ENCODE measurements at regions not wholly inside any gene's neighbourhood (a gene's known extent, or its start where the extent isn't known, plus 50 kb on each side); places are given as distances from the start of the nearest gene placed in this dataset.

- H3K9me3 Mint-ChIP-seq, result no peaks in the 10 kb centered on the region
- H3K36me3 Mint-ChIP-seq (ENCODE audit: low read depth), result no peaks in the 10 kb centered on the region
- no peak for DNase-seq
- H3K27ac Mint-ChIP-seq, result no peak overlapping the region
- H3K4me1 Mint-ChIP-seq (ENCODE audit: low read depth), result no peaks in the 10 kb centered on the region
- no peak overlapping the region for H3K4me3 Mint-ChIP-seq
- peaks cover 12% of the 10 kb centered on the region for H3K27me3 Mint-ChIP-seq
Observed at GRCh38 chr2:106607371-106607770, 120.2 kb downstream of the CD8B2 start.

GRCh38 chr2:106609780-106610179 is 122.6 kb downstream of the CD8B2 start:
- Mint-ChIP-seq H3K4me3 (no peak overlapping the region), H3K36me3 (ENCODE audit: low read depth) (no peaks in the 10 kb centered on the region), H3K27ac (no peak overlapping the region), H3K27me3 (peaks cover 7% of the 10 kb centered on the region), H3K9me3 (no peaks in the 10 kb centered on the region), H3K4me1 (ENCODE audit: low read depth) (no peaks in the 10 kb centered on the region)
- no peak for DNase-seq

- Mint-ChIP-seq H3K36me3 (ENCODE audit: low read depth) (no peaks in the 10 kb centered on the region), H3K27ac (no peak overlapping the region), H3K4me1 (ENCODE audit: low read depth) (no peaks in the 10 kb centered on the region), H3K9me3 (no peaks in the 10 kb centered on the region), H3K27me3 (peaks cover 12% of the 10 kb centered on the region), H3K4me3 (no peak overlapping the region)
- DNase-seq, result no peak
Observed at GRCh38 chr2:106614511-106615291, 127.5 kb downstream of the CD8B2 start.

GRCh38 chr2:106618614-106619013 is 131.4 kb downstream of the CD8B2 start:
- no peaks in the 10 kb centered on the region for H3K9me3 Mint-ChIP-seq
- H3K36me3 Mint-ChIP-seq (ENCODE audit: low read depth), result no peaks in the 10 kb centered on the region
- DNase-seq, result no peak
- no peaks in the 10 kb centered on the region for H3K4me1 Mint-ChIP-seq (ENCODE audit: low read depth)
- no peak overlapping the region for H3K27ac Mint-ChIP-seq
- no peak overlapping the region for H3K4me3 Mint-ChIP-seq
- H3K27me3 Mint-ChIP-seq, result peaks cover 10% of the 10 kb centered on the region

GRCh38 chr2:106623456-106623855 is 136.3 kb downstream of the CD8B2 start:
- Mint-ChIP-seq H3K4me1 (ENCODE audit: low read depth) (no peaks in the 10 kb centered on the region), H3K27me3 (peaks cover 33% of the 10 kb centered on the region), H3K4me3 (no peak overlapping the region)

GRCh38 chr2:106624787-106625380 is 137.7 kb downstream of the CD8B2 start:
- Mint-ChIP-seq H3K4me1 (ENCODE audit: low read depth) (no peaks in the 10 kb centered on the region), H3K4me3 (no peak overlapping the region), H3K9me3 (peaks cover 13% of the 10 kb centered on the region), H3K36me3 (ENCODE audit: low read depth) (no peaks in the 10 kb centered on the region), H3K27ac (no peak overlapping the region), H3K27me3 (peaks cover 36% of the 10 kb centered on the region)
- DNase-seq, result no peak

More at GRCh38 chr2:106623456-106623855, 136.3 kb downstream of the CD8B2 start:
- no peaks in the 10 kb centered on the region for H3K36me3 Mint-ChIP-seq (ENCODE audit: low read depth)
- no peak overlapping the region for H3K27ac Mint-ChIP-seq
- H3K9me3 Mint-ChIP-seq, result peaks cover 7% of the 10 kb centered on the region
- no peak for DNase-seq

GRCh38 chr2:106628377-106628776 is 141.2 kb downstream of the CD8B2 start:
- H3K36me3 Mint-ChIP-seq (ENCODE audit: low read depth), result no peaks in the 10 kb centered on the region
- no peak overlapping the region for H3K27ac Mint-ChIP-seq
- peaks cover 40% of the 10 kb centered on the region for H3K27me3 Mint-ChIP-seq
- H3K9me3 Mint-ChIP-seq, result peaks cover 13% of the 10 kb centered on the region
- no peak overlapping the region for H3K4me3 Mint-ChIP-seq
- H3K4me1 Mint-ChIP-seq (ENCODE audit: low read depth), result no peaks in the 10 kb centered on the region
- no peak for DNase-seq

- H3K27ac Mint-ChIP-seq, result no peak overlapping the region
- no peaks in the 10 kb centered on the region for H3K36me3 Mint-ChIP-seq (ENCODE audit: low read depth)
- no peak overlapping the region for H3K4me3 Mint-ChIP-seq
- H3K27me3 Mint-ChIP-seq, result peaks cover 29% of the 10 kb centered on the region
- no peak for DNase-seq
- no peaks in the 10 kb centered on the region for H3K4me1 Mint-ChIP-seq (ENCODE audit: low read depth)
- H3K9me3 Mint-ChIP-seq, result peaks cover 13% of the 10 kb centered on the region
Observed at GRCh38 chr2:106629981-106630380, 142.8 kb downstream of the CD8B2 start.

- DNase-seq, result no peak
- no peaks in the 10 kb centered on the region for H3K36me3 Mint-ChIP-seq (ENCODE audit: low read depth)
- H3K27ac Mint-ChIP-seq, result no peak overlapping the region
- no peaks in the 10 kb centered on the region for H3K4me1 Mint-ChIP-seq (ENCODE audit: low read depth)
- peaks cover 21% of the 10 kb centered on the region for H3K27me3 Mint-ChIP-seq
- H3K9me3 Mint-ChIP-seq, result peaks cover 13% of the 10 kb centered on the region
- H3K4me3 Mint-ChIP-seq, result no peak overlapping the region
Observed at GRCh38 chr2:106631281-106631680, 144.1 kb downstream of the CD8B2 start.

- Mint-ChIP-seq H3K27me3 (peaks cover 4% of the 10 kb centered on the region), H3K27ac (no peak overlapping the region), H3K9me3 (no peaks in the 10 kb centered on the region), H3K4me3 (no peak overlapping the region), H3K36me3 (ENCODE audit: low read depth) (no peaks in the 10 kb centered on the region), H3K4me1 (ENCODE audit: low read depth) (no peaks in the 10 kb centered on the region)
- no peak for DNase-seq
Observed at GRCh38 chr2:106638043-106638442, 150.9 kb downstream of the CD8B2 start.

GRCh38 chr2:106638580-106638979 is 151.4 kb downstream of the CD8B2 start:
- Mint-ChIP-seq H3K4me3 (no peak overlapping the region), H3K27me3 (no peaks in the 10 kb centered on the region), H3K36me3 (ENCODE audit: low read depth) (no peaks in the 10 kb centered on the region), H3K27ac (no peak overlapping the region), H3K9me3 (no peaks in the 10 kb centered on the region), H3K4me1 (ENCODE audit: low read depth) (no peaks in the 10 kb centered on the region)
- DNase-seq, result no peak

GRCh38 chr2:106642679-106643078 is 155.5 kb downstream of the CD8B2 start:
- no peaks in the 10 kb centered on the region for H3K4me1 Mint-ChIP-seq (ENCODE audit: low read depth)
- H3K9me3 Mint-ChIP-seq, result no peaks in the 10 kb centered on the region
- H3K36me3 Mint-ChIP-seq (ENCODE audit: low read depth), result no peaks in the 10 kb centered on the region
- H3K27ac Mint-ChIP-seq, result no peak overlapping the region
- no peaks in the 10 kb centered on the region for H3K27me3 Mint-ChIP-seq
- DNase-seq, result no peak
- H3K4me3 Mint-ChIP-seq, result no peak overlapping the region

- H3K9me3 Mint-ChIP-seq, result no peaks in the 10 kb centered on the region
- no peak overlapping the region for H3K27ac Mint-ChIP-seq
- H3K4me3 Mint-ChIP-seq, result no peak overlapping the region
- H3K36me3 Mint-ChIP-seq (ENCODE audit: low read depth), result no peaks in the 10 kb centered on the region
- peaks cover 2% of the 10 kb centered on the region for H3K27me3 Mint-ChIP-seq
- no peak for DNase-seq
- no peaks in the 10 kb centered on the region for H3K4me1 Mint-ChIP-seq (ENCODE audit: low read depth)
Observed at GRCh38 chr2:106644623-106645022, 157.5 kb downstream of the CD8B2 start.

- Mint-ChIP-seq H3K9me3 (no peaks in the 10 kb centered on the region), H3K36me3 (ENCODE audit: low read depth) (no peaks in the 10 kb centered on the region), H3K27ac (no peak overlapping the region), H3K27me3 (peaks cover 7% of the 10 kb centered on the region), H3K4me3 (no peak overlapping the region), H3K4me1 (ENCODE audit: low read depth) (no peaks in the 10 kb centered on the region)
- DNase-seq, result no peak
Observed at GRCh38 chr2:106646605-106647004, 159.4 kb downstream of the CD8B2 start.

GRCh38 chr2:106649306-106649705 is 162.1 kb downstream of the CD8B2 start:
- H3K9me3 Mint-ChIP-seq, result no peaks in the 10 kb centered on the region
- no peaks in the 10 kb centered on the region for H3K4me1 Mint-ChIP-seq (ENCODE audit: low read depth)
- H3K27ac Mint-ChIP-seq, result no peak overlapping the region
- no peak for DNase-seq
- H3K36me3 Mint-ChIP-seq (ENCODE audit: low read depth), result no peaks in the 10 kb centered on the region
- H3K27me3 Mint-ChIP-seq, result peaks cover 16% of the 10 kb centered on the region
- H3K4me3 Mint-ChIP-seq, result no peak overlapping the region

All from activated T-cell treated with anti-CD3 and anti-CD28 coated beads, Interleukin-2, amount 50 U/mL, for 24 hours (primary cell).